ENCODE measurements at regions not wholly inside any gene's neighbourhood (a gene's known extent, or its start where the extent isn't known, plus 50 kb on each side); places are given as distances from the start of the nearest gene placed in this dataset.
A peak's percentile ranks its signal among the peaks of the same experiment; 100 is the strongest.

DNA sequence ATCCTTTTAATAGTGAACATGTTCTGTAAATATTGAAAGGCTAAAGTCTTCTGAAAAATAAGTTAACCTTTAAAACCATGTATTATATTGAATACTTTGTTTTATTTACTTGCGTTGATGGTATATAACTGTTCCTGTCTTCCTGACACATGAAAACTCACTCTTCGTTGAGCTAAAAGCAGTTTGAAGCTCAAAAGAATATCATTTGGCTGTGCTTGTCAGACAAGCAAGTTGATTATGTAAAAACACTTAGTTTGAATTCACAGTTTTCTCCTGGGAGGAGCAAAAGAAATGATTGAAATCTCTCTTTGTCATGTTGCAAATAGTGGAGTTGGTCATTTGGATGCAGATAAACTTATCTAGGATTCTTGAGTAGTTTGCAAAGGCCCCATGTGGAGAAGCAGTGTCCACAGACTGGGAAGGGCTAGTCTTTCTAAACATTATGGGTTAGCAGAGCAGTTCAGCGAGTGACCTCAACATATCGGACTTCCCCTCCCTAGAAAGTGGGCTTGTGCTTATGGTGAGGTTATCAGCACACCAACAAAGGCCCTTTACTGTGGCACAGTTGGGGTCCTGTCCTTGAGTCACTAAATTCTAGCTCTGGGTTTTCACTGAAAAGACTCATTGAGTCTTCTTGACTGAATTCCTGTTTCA lies 290.4 kb downstream of the CSNK1G3 start:
- no peak for DNase-seq
- ChIA-PET POLR2A (no interaction called here), CTCF (interaction anchor here (0.6 kb wide), 1 partner anchor 8 kb away, joined by 3 read pairs; no protein-coding TSS in a partner anchor)
- Histone ChIP-seq H3K27me3 (replicated peaks in 2 of 5; ENCODE audit: control insufficient read depth in 4 of 5, insufficient read depth in 5 of 5, low read length in 4 of 5) (no peaks in the 10 kb centered on the region), H3K4me3 (ENCODE audit: control insufficient read depth in 1 of 7, extremely low read depth in 1 of 7, insufficient read depth in 4 of 7, low read depth in 2 of 7, low read length in 6 of 7) (no peak overlapping the region), H3K27ac (ENCODE audit: insufficient read depth in 1 of 2, low read depth in 1 of 2, low read length in 2 of 2, poor library complexity in 1 of 2, severe bottlenecking in 2 of 2) (no peak overlapping the region), H3K36me3 (ENCODE audit: control insufficient read depth in 4 of 4, insufficient read depth in 4 of 4, low read length in 3 of 4) (no peaks in the 10 kb centered on the region), H3K4me1 (ENCODE audit: control extremely low read depth in 1 of 4, control insufficient read depth in 4 of 4, insufficient read depth in 4 of 4, low read length in 3 of 4) (peaks cover 0 to 3% (median 0%) of the 10 kb centered on the region in 4 experiments), H3K9me3 (ENCODE audit: control extremely low read depth in 1 of 5, control insufficient read depth in 4 of 5, insufficient read depth in 2 of 5, low read depth in 1 of 5, low read length in 4 of 5) (no peaks in the 10 kb centered on the region)
- 100% methylated on average over 3 of the region's 4 CpGs for WGBS (ENCODE audit: insufficient coverage)

DNA sequence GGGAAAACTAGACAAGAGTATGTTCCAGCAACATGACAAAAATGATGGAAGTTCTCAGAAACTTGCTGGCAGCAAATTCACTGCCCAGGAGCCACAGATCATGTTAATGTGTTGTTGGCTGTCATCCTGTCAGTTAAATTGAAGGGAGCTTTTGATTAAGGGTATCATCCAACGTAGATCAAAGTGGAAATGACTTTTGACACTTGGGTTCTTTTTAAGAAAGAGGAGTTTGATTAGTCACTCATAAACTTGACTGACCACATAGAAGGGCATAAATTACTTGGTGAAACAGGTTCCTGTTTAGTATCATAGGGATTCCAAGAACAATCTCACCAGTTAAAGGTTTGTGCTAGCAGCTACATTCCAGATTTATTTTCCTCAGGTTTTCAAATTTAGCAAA lies 288.7 kb downstream of the CSNK1G3 start:
- POLR2A ChIA-PET: no interaction called here

DNA sequence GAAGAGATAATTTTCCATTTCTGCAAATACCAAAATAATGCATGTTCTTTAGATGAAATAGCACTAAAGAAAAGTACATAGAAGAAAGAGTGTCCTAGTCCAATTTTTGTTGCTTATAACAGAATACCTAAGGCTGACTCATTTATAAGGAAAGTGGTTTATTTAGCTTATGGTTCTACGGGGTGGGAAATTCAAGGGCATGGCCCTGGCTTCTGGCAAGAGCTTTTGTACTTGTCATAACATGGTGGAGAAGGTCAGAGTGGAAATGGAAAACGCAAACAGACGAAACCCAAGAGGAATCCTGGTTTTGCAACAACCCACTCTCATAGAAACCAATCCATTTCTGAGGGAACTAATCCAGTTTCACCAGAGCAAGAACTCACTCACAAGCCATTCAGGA lies 283.7 kb downstream of the CSNK1G3 start:
- Histone ChIP-seq H3K9me3 (ENCODE audit: control extremely low read depth in 1 of 5, control insufficient read depth in 4 of 5, insufficient read depth in 2 of 5, low read depth in 1 of 5, low read length in 4 of 5) (no peaks in the 10 kb centered on the region), H3K4me1 (ENCODE audit: control extremely low read depth in 1 of 4, control insufficient read depth in 4 of 4, insufficient read depth in 4 of 4, low read length in 3 of 4) (no peaks in the 10 kb centered on the region), H3K4me3 (ENCODE audit: control insufficient read depth in 1 of 7, extremely low read depth in 1 of 7, insufficient read depth in 4 of 7, low read depth in 2 of 7, low read length in 6 of 7) (no peak overlapping the region), H3K36me3 (ENCODE audit: control insufficient read depth in 4 of 4, insufficient read depth in 4 of 4, low read length in 3 of 4) (no peaks in the 10 kb centered on the region), H3K27ac (ENCODE audit: insufficient read depth in 1 of 2, low read depth in 1 of 2, low read length in 2 of 2, poor library complexity in 1 of 2, severe bottlenecking in 2 of 2) (no peak overlapping the region), H3K27me3 (replicated peaks in 2 of 5; ENCODE audit: control insufficient read depth in 4 of 5, insufficient read depth in 5 of 5, low read length in 4 of 5) (no peaks in the 10 kb centered on the region)
- WGBS (ENCODE audit: insufficient coverage): no CpG with 5 or more reads among the region's 3 CpGs
- ChIA-PET POLR2A (no interaction called here), CTCF (no interaction called here)
- DNase-seq: no peak

More for the DNA sequence above, 288.7 kb downstream of the CSNK1G3 start:
- H3K9me3 ChIP-seq (ENCODE audit: control extremely low read depth in 1 of 5, control insufficient read depth in 4 of 5, insufficient read depth in 2 of 5, low read depth in 1 of 5, low read length in 4 of 5): no peaks in the 10 kb centered on the region
- H3K4me1 ChIP-seq (ENCODE audit: control extremely low read depth in 1 of 4, control insufficient read depth in 4 of 4, insufficient read depth in 4 of 4, low read length in 3 of 4): no peaks in the 10 kb centered on the region
- no peak overlapping the region for H3K27ac ChIP-seq (ENCODE audit: insufficient read depth in 1 of 2, low read depth in 1 of 2, low read length in 2 of 2, poor library complexity in 1 of 2, severe bottlenecking in 2 of 2)
- H3K4me3 ChIP-seq (ENCODE audit: control insufficient read depth in 1 of 7, extremely low read depth in 1 of 7, insufficient read depth in 4 of 7, low read depth in 2 of 7, low read length in 6 of 7): no peak overlapping the region
- DNase-seq: peak in 1 of 3 donors; percentile 13
- H3K27me3 ChIP-seq (replicated peaks in 2 of 5; ENCODE audit: control insufficient read depth in 4 of 5, insufficient read depth in 5 of 5, low read length in 4 of 5): no peaks in the 10 kb centered on the region
- H3K36me3 ChIP-seq (ENCODE audit: control insufficient read depth in 4 of 4, insufficient read depth in 4 of 4, low read length in 3 of 4): no peaks in the 10 kb centered on the region
- CTCF ChIA-PET: interaction anchor here (1.4 kb wide), 1 partner anchor 11 kb away, joined by 3 read pairs; no protein-coding TSS in a partner anchor
- no CpG with 5 or more reads among the region's 1 CpG for WGBS (ENCODE audit: insufficient coverage)

DNA sequence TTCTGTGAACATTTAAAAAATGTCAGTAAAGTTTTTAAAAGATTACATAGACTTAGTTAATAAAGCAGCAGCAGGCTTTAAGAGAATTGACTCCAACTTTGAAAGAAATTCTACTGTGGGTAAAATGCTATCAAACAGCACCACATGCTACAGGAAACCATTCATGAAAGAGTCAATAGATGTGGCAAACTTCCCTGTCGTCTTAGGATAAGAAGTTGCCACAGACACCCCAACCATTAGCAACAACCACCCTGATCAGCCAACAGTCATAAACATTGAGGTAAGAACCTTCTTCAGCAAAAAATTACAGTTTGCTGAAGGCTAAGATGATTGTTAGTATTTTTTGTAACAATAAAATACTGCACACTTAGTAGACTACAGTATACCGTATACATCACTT lies 278.2 kb downstream of the CSNK1G3 start:
- POLR2A ChIA-PET: no interaction called here
- Histone ChIP-seq H3K4me3 (ENCODE audit: control insufficient read depth in 1 of 7, extremely low read depth in 1 of 7, insufficient read depth in 4 of 7, low read depth in 2 of 7, low read length in 6 of 7) (no peak overlapping the region), H3K9me3 (ENCODE audit: control extremely low read depth in 1 of 5, control insufficient read depth in 4 of 5, insufficient read depth in 2 of 5, low read depth in 1 of 5, low read length in 4 of 5) (peaks cover 0 to 21% (median 10%) of the 10 kb centered on the region in 5 experiments), H3K27me3 (replicated peaks in 2 of 5; ENCODE audit: control insufficient read depth in 4 of 5, insufficient read depth in 5 of 5, low read length in 4 of 5) (no peaks in the 10 kb centered on the region), H3K4me1 (ENCODE audit: control extremely low read depth in 1 of 4, control insufficient read depth in 4 of 4, insufficient read depth in 4 of 4, low read length in 3 of 4) (no peaks in the 10 kb centered on the region), H3K36me3 (ENCODE audit: control insufficient read depth in 4 of 4, insufficient read depth in 4 of 4, low read length in 3 of 4) (no peaks in the 10 kb centered on the region), H3K27ac (ENCODE audit: insufficient read depth in 1 of 2, low read depth in 1 of 2, low read length in 2 of 2, poor library complexity in 1 of 2, severe bottlenecking in 2 of 2) (no peak overlapping the region)
- DNase-seq: peak in 2 of 3 donors; percentile 34 to 40
- WGBS (ENCODE audit: insufficient coverage): no CpG with 5 or more reads among the region's 2 CpGs
- CTCF ChIA-PET: no interaction called here

DNA sequence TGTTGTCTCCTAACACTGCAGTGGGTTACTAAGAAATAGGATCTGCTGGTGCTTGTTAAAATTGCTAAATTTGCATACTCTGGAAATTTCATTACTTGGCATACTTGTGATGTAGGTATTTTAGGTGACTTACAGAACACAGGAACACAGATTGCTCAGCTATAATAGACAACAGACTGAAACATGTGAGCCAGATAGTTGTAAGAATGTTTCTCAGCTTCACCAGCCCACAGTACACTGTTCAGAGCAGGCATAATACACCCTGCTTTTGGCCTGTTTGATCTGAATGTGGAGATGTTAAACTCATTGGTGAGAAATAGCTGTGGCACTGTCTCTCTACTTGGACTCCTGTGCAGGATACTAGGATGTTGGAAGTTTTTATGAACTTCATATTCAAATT lies 275.7 kb downstream of the CSNK1G3 start:
- Histone ChIP-seq H3K27me3 (replicated peaks in 2 of 5; ENCODE audit: control insufficient read depth in 4 of 5, insufficient read depth in 5 of 5, low read length in 4 of 5) (no peaks in the 10 kb centered on the region), H3K36me3 (ENCODE audit: control insufficient read depth in 4 of 4, insufficient read depth in 4 of 4, low read length in 3 of 4) (no peaks in the 10 kb centered on the region), H3K27ac (ENCODE audit: insufficient read depth in 1 of 2, low read depth in 1 of 2, low read length in 2 of 2, poor library complexity in 1 of 2, severe bottlenecking in 2 of 2) (no peak overlapping the region), H3K4me1 (ENCODE audit: control extremely low read depth in 1 of 4, control insufficient read depth in 4 of 4, insufficient read depth in 4 of 4, low read length in 3 of 4) (no peaks in the 10 kb centered on the region), H3K4me3 (ENCODE audit: control insufficient read depth in 1 of 7, extremely low read depth in 1 of 7, insufficient read depth in 4 of 7, low read depth in 2 of 7, low read length in 6 of 7) (no peak overlapping the region), H3K9me3 (ENCODE audit: control extremely low read depth in 1 of 5, control insufficient read depth in 4 of 5, insufficient read depth in 2 of 5, low read depth in 1 of 5, low read length in 4 of 5) (peaks cover 0 to 21% (median 10%) of the 10 kb centered on the region in 5 experiments)
- no peak for DNase-seq
- CTCF ChIA-PET: no interaction called here
- POLR2A ChIA-PET: no interaction called here

DNA sequence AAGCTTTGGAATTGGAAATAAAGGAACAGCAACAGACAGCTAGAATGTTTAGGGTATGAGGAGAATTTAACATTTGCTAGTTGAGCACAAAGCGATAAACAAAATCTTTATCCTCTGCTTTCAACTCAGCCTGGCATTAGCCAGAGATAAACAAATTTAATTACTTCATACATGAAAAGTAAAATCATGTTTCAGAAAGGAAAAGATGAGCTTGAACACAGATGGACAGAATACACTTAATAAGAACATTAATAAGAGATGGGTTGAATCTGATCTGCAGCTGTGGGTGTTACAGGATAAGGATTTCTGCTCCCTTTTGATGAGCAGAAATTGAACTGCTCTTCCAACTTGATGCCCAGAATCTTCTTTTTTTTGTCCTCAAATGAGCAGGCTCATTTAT lies 275.2 kb downstream of the CSNK1G3 start:
- WGBS (ENCODE audit: insufficient coverage): no CpG with 5 or more reads among the region's 1 CpG

DNA sequence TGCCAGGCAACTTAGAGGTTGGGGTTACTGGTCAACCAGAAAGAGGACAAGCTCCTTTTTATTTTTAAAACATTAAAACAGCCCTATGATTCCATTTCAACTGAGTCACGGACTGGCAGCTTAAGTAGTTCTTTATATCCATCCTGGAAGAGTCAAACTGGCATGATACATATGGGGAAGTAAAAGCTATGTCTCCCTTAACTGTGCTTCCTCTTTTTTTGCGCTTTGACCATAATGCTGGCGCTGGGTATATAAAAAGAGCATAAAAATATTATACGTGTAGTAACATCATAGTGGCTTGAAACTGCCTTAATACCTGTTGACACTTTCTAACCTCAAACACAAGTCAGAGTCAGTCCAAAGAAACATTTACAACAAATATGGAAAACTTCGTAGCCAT lies 274.4 kb downstream of the CSNK1G3 start:
- Histone ChIP-seq H3K27ac (ENCODE audit: insufficient read depth in 1 of 2, low read depth in 1 of 2, low read length in 2 of 2, poor library complexity in 1 of 2, severe bottlenecking in 2 of 2) (no peak overlapping the region), H3K9me3 (ENCODE audit: control extremely low read depth in 1 of 5, control insufficient read depth in 4 of 5, insufficient read depth in 2 of 5, low read depth in 1 of 5, low read length in 4 of 5) (peaks cover 0 to 21% (median 10%) of the 10 kb centered on the region in 5 experiments)
- 13% methylated on average over 1 of the region's 5 CpGs for WGBS (ENCODE audit: insufficient coverage)

More for the DNA sequence above, 275.2 kb downstream of the CSNK1G3 start:
- no peak for DNase-seq
- H3K4me1 ChIP-seq (ENCODE audit: control extremely low read depth in 1 of 4, control insufficient read depth in 4 of 4, insufficient read depth in 4 of 4, low read length in 3 of 4): no peaks in the 10 kb centered on the region
- H3K27me3 ChIP-seq (replicated peaks in 2 of 5; ENCODE audit: control insufficient read depth in 4 of 5, insufficient read depth in 5 of 5, low read length in 4 of 5): no peaks in the 10 kb centered on the region
- peaks cover 0 to 21% (median 10%) of the 10 kb centered on the region in 5 experiments for H3K9me3 ChIP-seq (ENCODE audit: control extremely low read depth in 1 of 5, control insufficient read depth in 4 of 5, insufficient read depth in 2 of 5, low read depth in 1 of 5, low read length in 4 of 5)
- H3K4me3 ChIP-seq (ENCODE audit: control insufficient read depth in 1 of 7, extremely low read depth in 1 of 7, insufficient read depth in 4 of 7, low read depth in 2 of 7, low read length in 6 of 7): no peak overlapping the region
- ChIA-PET CTCF (no interaction called here), POLR2A (no interaction called here)
- no peaks in the 10 kb centered on the region for H3K36me3 ChIP-seq (ENCODE audit: control insufficient read depth in 4 of 4, insufficient read depth in 4 of 4, low read length in 3 of 4)
- no peak overlapping the region for H3K27ac ChIP-seq (ENCODE audit: insufficient read depth in 1 of 2, low read depth in 1 of 2, low read length in 2 of 2, poor library complexity in 1 of 2, severe bottlenecking in 2 of 2)

More for the DNA sequence above, 274.4 kb downstream of the CSNK1G3 start:
- POLR2A ChIA-PET: no interaction called here
- no peaks in the 10 kb centered on the region for H3K27me3 ChIP-seq (replicated peaks in 2 of 5; ENCODE audit: control insufficient read depth in 4 of 5, insufficient read depth in 5 of 5, low read length in 4 of 5)
- CTCF ChIA-PET: no interaction called here
- no peaks in the 10 kb centered on the region for H3K36me3 ChIP-seq (ENCODE audit: control insufficient read depth in 4 of 4, insufficient read depth in 4 of 4, low read length in 3 of 4)
- no peak overlapping the region for H3K4me3 ChIP-seq (ENCODE audit: control insufficient read depth in 1 of 7, extremely low read depth in 1 of 7, insufficient read depth in 4 of 7, low read depth in 2 of 7, low read length in 6 of 7)
- DNase-seq: peak in 2 of 3 donors; percentile 66 to 75
- no peaks in the 10 kb centered on the region for H3K4me1 ChIP-seq (ENCODE audit: control extremely low read depth in 1 of 4, control insufficient read depth in 4 of 4, insufficient read depth in 4 of 4, low read length in 3 of 4)

Measured in common myeloid progenitor, CD34-positive (primary cell).